OCI-LY7 (cell line): ENCODE measurements at regions not wholly inside any gene's neighbourhood (a gene's known extent, or its start where the extent isn't known, plus 50 kb on each side); places are given as distances from the start of the nearest gene placed in this dataset.

Source experiments
- BruUV-seq: library from RNA; stranded (reverse); fragments of 400-500 nt; replicated peaks from 2 replicates; lab custom pipeline; 2021; lab: Mats Ljungman, UMichigan
- CTCF ChIA-PET: fragments of 300-600 bp; sonication (Branson Sonifier 250); formaldehyde crosslinking; loops from one replicate; lab custom pipeline; 2022; ENCODE audit warnings: antibody characterized with exemption; ENCODE audit not compliant: unreplicated experiment; lab: Charles Lee
- POLR2A ChIA-PET: fragments of 300-600 bp; sonication (Branson Sonifier 250); formaldehyde crosslinking; loops from one replicate; lab custom pipeline; 2022; ENCODE audit warnings: antibody characterized with exemption; lab: Charles Lee
- DNase-seq: peaks from one replicate; pipeline ENCODE4 v3.0.0-alpha.2; 2015; ENCODE audit warnings: low spot score
- H2AFZ ChIP-seq: fragments of 200-600 bp; sonication (generic), shearing (Covaris generic); 2 replicates; pipeline ENCODE4 v1.6.1; 2014; ENCODE audit warnings: mild to moderate bottlenecking, antibody characterized with exemption, low read length, moderate library complexity
- H3K27ac ChIP-seq: fragments of 200-600 bp; sonication (generic); 2 replicates; pipeline ENCODE4 v1.5.1; 2014; ENCODE audit warnings: mixed run types, low read depth, mild to moderate bottlenecking, moderate library complexity, low read length, inconsistent platforms; ENCODE audit not compliant: poor library complexity, severe bottlenecking
- H3K36me3 ChIP-seq: fragments of 200-600 bp; sonication (generic); 2 replicates; pipeline ENCODE4 v1.6.1; 2014; ENCODE audit warnings: mild to moderate bottlenecking, antibody characterized with exemption, low read length, moderate library complexity, mixed read lengths; ENCODE audit not compliant: insufficient read depth
- H3K4me1 ChIP-seq: fragments of 200-600 bp; sonication (generic); 2 replicates; pipeline ENCODE4 v1.5.1; 2014; ENCODE audit warnings: mild to moderate bottlenecking, low read length; ENCODE audit not compliant: insufficient read depth, poor library complexity, severe bottlenecking
- H3K4me2 ChIP-seq: fragments of 200-600 bp; sonication (generic); 2 replicates; pipeline ENCODE4 v1.6.1; 2014; ENCODE audit warnings: mild to moderate bottlenecking, low read length
- H3K4me3 ChIP-seq: fragments of 200-600 bp; sonication (generic); 2 replicates; pipeline ENCODE4 v1.5.1; 2014; ENCODE audit warnings: mild to moderate bottlenecking, low read depth, low read length; ENCODE audit not compliant: poor library complexity, severe bottlenecking
- H3K79me2 ChIP-seq: fragments of 200-600 bp; sonication (generic); 2 replicates; pipeline ENCODE4 v1.6.1; 2016; ENCODE audit warnings: low read depth, mild to moderate bottlenecking, low read length, moderate library complexity, mixed read lengths; ENCODE audit not compliant: insufficient read depth
- H3K9me2 ChIP-seq: fragments of 200-600 bp; sonication (generic); 2 replicates; pipeline ENCODE4 v1.6.1; 2016; ENCODE audit warnings: mild to moderate bottlenecking, low read length, mixed read lengths; ENCODE audit not compliant: insufficient read depth
- H3K9me3 ChIP-seq: fragments of 200-600 bp; sonication (generic); 2 replicates; pipeline ENCODE4 v1.6.1; 2014; ENCODE audit warnings: mild to moderate bottlenecking, mixed run types, low read length, mixed read lengths
- H4K20me1 ChIP-seq: fragments of 200-600 bp; sonication (generic); 2 replicates; pipeline ENCODE4 v1.6.1; 2014; ENCODE audit warnings: mild to moderate bottlenecking, antibody characterized with exemption, low read length, moderate library complexity, mixed read lengths; ENCODE audit not compliant: insufficient read depth
- EZH2phosphoT487 ChIP-seq: fragments of 200-600 bp; sonication (generic); IDR thresholded peaks from 2 replicates; pipeline ENCODE4 v1.6.1; 2018; ENCODE audit warnings: low read depth, borderline replicate concordance, mild to moderate bottlenecking, mixed run types, antibody characterized with exemption, low read length, moderate library complexity, mixed read lengths
- intact Hi-C: fragments of 100-400 bp; cut with micrococcal nuclease; formaldehyde crosslinking; loops from one replicate; pipeline ENCODE4 v1.10.0; 2022; ENCODE audit not compliant: unreplicated experiment
- TF ChIP-seq, protein P1 (sequence below): fragments of 200-600 bp; sonication (generic); conservative IDR thresholded peaks from 2 replicates; pipeline ENCODE4 v1.5.1; 2014; ENCODE audit warnings: mild to moderate bottlenecking, antibody characterized with exemption, low read length, moderate library complexity, mixed read lengths

DNA sequence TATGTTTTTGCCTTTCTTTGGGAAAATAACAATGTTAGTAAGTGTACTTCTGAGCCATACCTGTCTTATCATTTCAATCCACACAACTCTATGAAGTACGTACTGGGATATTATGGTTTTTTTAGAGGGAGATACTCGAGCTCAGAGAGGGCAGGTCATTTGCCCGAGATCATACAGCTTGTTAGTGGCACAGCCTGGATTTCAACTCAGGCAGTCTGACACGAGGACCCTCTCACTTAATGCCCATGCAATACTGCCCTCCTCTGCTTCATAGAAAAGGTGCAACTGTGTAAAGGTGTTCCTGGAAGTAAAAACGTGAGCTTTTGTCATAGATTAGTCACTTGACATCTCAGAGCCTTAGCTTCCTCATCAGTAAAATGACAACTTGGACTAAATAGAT, 128.0 kb downstream of the NDUFA12 start:
- BruUV-seq, result no TSS peak
- H3K4me2 ChIP-seq, result peak overlapping the region; percentile 24
- intact Hi-C loops, result loop anchor here (1.0 to 5.0 kb wide), 11 partner anchors 44 to 728 kb away; partner anchors contain the start of gene PLXNC1
- no peak overlapping the region for H3K27ac ChIP-seq
- no peaks in the 10 kb centered on the region for H3K79me2 ChIP-seq
- no peaks in the 10 kb centered on the region for H3K9me2 ChIP-seq
- CTCF ChIA-PET, result interaction anchor here (0.8 to 5.1 kb wide), 9 partner anchors 20 to 313 kb away, joined by 3 to 30 read pairs (median 4); no protein-coding TSS in a partner anchor
- peak overlapping the region; percentile 17; the same call in 1 of the 2 replicates for H2AFZ ChIP-seq
- H3K9me3 ChIP-seq, result no peaks in the 10 kb centered on the region
- H3K4me3 ChIP-seq, result no peak overlapping the region
- TF ChIP-seq, protein P1, sequence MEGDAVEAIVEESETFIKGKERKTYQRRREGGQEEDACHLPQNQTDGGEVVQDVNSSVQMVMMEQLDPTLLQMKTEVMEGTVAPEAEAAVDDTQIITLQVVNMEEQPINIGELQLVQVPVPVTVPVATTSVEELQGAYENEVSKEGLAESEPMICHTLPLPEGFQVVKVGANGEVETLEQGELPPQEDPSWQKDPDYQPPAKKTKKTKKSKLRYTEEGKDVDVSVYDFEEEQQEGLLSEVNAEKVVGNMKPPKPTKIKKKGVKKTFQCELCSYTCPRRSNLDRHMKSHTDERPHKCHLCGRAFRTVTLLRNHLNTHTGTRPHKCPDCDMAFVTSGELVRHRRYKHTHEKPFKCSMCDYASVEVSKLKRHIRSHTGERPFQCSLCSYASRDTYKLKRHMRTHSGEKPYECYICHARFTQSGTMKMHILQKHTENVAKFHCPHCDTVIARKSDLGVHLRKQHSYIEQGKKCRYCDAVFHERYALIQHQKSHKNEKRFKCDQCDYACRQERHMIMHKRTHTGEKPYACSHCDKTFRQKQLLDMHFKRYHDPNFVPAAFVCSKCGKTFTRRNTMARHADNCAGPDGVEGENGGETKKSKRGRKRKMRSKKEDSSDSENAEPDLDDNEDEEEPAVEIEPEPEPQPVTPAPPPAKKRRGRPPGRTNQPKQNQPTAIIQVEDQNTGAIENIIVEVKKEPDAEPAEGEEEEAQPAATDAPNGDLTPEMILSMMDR, result peak; percentile 86
- no peak for TF ChIP-seq EZH2phosphoT487
- DNase-seq, result peak; percentile 87
- peaks cover 38% of the 10 kb centered on the region for H3K4me1 ChIP-seq
- POLR2A ChIA-PET, result interaction anchor here (0.6 to 2.6 kb wide), 9 partner anchors 10 to 231 kb away, joined by 3 to 13 read pairs (median 6); no protein-coding TSS in a partner anchor
- no peaks in the 10 kb centered on the region for H4K20me1 ChIP-seq
- H3K36me3 ChIP-seq, result no peaks in the 10 kb centered on the region

DNA sequence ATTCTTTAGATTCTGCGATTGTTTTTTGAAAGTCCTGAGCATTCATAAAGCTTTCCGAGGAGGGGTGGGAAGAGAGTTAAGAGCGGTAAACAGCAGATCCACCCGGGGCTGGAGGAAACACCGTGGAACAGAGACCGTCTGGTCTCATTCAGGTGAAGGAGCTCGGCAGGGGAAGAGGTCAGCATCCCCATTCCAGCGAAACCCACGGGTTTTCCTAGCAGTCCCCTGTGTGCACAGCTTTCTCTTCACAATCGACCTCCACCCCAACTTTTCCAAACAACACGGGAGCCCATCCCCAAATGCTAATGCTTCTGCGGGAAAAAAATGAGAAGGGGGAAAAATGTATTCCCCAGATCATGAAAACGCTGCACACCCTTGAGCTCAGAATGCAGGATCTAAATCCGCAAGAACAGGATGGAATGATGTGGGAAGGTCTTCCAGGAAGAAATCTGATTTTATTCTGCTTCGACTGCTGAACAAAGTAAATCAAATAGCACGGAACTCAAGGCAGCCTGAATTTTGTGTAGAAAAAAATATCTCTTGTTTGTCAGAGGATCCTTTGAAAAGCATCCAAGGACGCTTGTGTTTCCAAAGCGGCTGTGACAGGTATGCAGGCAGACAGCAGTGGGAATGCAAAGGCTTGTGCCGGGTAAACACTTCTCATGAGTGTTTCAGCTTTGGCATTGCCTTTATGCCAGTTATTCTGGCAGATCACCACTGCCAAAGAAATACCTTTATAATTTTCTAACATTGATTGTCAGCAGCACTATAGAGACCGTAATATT, 128.8 kb downstream of the NDUFA12 start:
- no TSS peak for BruUV-seq
- Histone ChIP-seq H3K79me2 (no peaks in the 10 kb centered on the region), H3K4me2 (peak overlapping the region; percentile 24; the same call in 1 of the 2 replicates), H3K4me3 (no peak overlapping the region), H4K20me1 (no peaks in the 10 kb centered on the region), H3K36me3 (no peaks in the 10 kb centered on the region), H3K4me1 (peaks cover 43% of the 10 kb centered on the region), H2AFZ (peak overlapping the region; percentile 17; the same call in 1 of the 2 replicates), H3K9me2 (no peaks in the 10 kb centered on the region), H3K9me3 (no peaks in the 10 kb centered on the region), H3K27ac (no peak overlapping the region)
- intact Hi-C loops, result loop anchor here (1.0 to 5.0 kb wide), 11 partner anchors 43 to 727 kb away; partner anchors contain the start of gene PLXNC1
- CTCF ChIA-PET, result interaction anchor here (0.5 to 5.1 kb wide), 10 partner anchors 20 to 313 kb away, joined by 3 to 30 read pairs (median 4); no protein-coding TSS in a partner anchor
- POLR2A ChIA-PET, result interaction anchor here (0.6 to 2.6 kb wide), 7 partner anchors 10 to 198 kb away, joined by 3 to 13 read pairs (median 6); no protein-coding TSS in a partner anchor
- TF ChIP-seq, protein P1, result no peak
- TF ChIP-seq EZH2phosphoT487, result no peak
- no peak for DNase-seq
